ENCODE measurements at regions not wholly inside any gene's neighbourhood (a gene's known extent, or its start where the extent isn't known, plus 50 kb on each side); places are given as distances from the start of the nearest gene placed in this dataset.

DNA sequence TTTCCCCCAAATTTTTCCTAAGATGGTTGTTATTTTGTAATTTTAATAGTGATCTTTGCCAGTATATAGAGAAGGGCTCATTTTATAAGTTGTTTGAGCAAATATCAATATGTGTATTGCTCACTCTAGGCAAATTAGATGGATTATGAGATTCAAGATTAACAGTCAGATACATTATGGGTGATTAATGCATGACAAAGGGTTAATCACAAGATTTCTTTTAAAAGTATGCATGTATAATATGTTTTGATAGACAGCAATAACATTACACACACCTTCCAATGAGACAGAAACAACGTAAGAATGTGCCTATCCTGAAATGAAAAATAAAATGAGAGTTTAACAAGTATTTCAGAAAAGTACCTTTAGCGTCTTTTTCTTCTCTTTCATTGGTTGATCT is 547.6 kb upstream of the AGTR1 start:
- no peak for ATAC-seq
- TF ChIP-seq, protein P1, sequence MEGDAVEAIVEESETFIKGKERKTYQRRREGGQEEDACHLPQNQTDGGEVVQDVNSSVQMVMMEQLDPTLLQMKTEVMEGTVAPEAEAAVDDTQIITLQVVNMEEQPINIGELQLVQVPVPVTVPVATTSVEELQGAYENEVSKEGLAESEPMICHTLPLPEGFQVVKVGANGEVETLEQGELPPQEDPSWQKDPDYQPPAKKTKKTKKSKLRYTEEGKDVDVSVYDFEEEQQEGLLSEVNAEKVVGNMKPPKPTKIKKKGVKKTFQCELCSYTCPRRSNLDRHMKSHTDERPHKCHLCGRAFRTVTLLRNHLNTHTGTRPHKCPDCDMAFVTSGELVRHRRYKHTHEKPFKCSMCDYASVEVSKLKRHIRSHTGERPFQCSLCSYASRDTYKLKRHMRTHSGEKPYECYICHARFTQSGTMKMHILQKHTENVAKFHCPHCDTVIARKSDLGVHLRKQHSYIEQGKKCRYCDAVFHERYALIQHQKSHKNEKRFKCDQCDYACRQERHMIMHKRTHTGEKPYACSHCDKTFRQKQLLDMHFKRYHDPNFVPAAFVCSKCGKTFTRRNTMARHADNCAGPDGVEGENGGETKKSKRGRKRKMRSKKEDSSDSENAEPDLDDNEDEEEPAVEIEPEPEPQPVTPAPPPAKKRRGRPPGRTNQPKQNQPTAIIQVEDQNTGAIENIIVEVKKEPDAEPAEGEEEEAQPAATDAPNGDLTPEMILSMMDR (IDR thresholded peaks at IDR 0.05) = no peak
- no peak for TF ChIP-seq POLR2AphosphoS5 (IDR thresholded peaks at IDR 0.05)
- TF ChIP-seq POLR2A (IDR thresholded peaks at IDR 0.05) = no peak
- TF ChIP-seq EP300 (IDR thresholded peaks at IDR 0.05) = no peak
- H3K27me3 ChIP-seq = no peaks in the 10 kb centered on the region
- 75 to 79% methylated on average over 2 of the region's 2 CpGs for WGBS, 2 donors (ENCODE audit: low coverage in 1 of 2)
- H3K36me3 ChIP-seq = no peaks in the 10 kb centered on the region
- H3K4me3 ChIP-seq = no peak overlapping the region
- H3K27ac ChIP-seq = no peak overlapping the region
- H3K9me3 ChIP-seq = no peaks in the 10 kb centered on the region
- no peaks in the 10 kb centered on the region for H3K4me1 ChIP-seq

DNA sequence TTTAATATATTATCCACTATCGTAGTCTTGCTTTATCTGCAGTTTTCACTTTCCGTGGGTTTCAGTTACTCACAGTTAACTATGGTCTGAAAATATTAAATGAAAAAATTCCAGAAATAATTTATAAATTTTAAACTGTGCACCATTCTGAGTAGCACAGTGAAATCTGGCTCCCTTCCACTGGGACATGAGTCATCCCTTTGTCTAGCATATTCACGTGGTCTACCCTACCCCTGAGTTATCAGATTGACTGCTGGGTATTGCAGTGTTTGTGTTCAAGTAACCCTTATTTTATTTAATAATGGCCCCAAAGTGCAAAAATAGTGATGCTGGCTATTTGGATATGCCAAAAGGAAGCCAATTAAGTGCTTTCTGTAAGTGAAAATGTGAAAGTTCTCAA is 539.5 kb upstream of the AGTR1 start:
- Histone ChIP-seq H3K27ac (no peak overlapping the region), H3K4me1 (no peaks in the 10 kb centered on the region), H3K9me3 (no peaks in the 10 kb centered on the region), H3K36me3 (no peaks in the 10 kb centered on the region), H3K4me3 (no peak overlapping the region), H3K27me3 (no peaks in the 10 kb centered on the region)
- no peak for TF ChIP-seq EP300 (IDR thresholded peaks at IDR 0.05)
- TF ChIP-seq POLR2A (IDR thresholded peaks at IDR 0.05) = no peak
- TF ChIP-seq POLR2AphosphoS5 (IDR thresholded peaks at IDR 0.05) = no peak
- TF ChIP-seq, protein P1 (IDR thresholded peaks at IDR 0.05) = no peak
- ATAC-seq = no peak
- 43 to 59% methylated on average over 3 of the region's 3 CpGs for WGBS, 2 donors (ENCODE audit: low coverage in 1 of 2)

DNA sequence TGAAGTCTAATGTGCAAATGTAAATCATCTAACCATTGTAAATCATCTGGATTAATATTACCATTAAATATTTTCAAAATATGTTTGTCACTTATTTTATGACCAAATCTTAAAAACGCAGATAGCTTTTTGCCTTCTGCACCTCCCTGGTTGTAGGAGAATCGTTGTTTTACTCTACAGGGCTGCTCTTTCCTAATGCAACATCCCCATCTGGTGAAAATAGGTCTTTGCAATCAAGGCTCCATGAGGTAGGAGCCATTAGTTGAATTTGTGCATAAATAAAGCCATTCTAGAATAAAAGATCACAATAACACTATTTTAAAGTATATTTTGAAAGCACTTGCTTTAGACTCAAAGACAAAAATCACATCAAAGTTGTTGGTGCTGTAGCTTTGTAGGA is 535.6 kb upstream of the AGTR1 start:
- H3K27me3 ChIP-seq = no peaks in the 10 kb centered on the region
- WGBS, 2 donors (ENCODE audit: low coverage in 1 of 2) = 50 to 76% methylated on average over 2 of the region's 2 CpGs
- no peaks in the 10 kb centered on the region for H3K9me3 ChIP-seq
- no peaks in the 10 kb centered on the region for H3K4me1 ChIP-seq
- no peak for ATAC-seq
- no peak overlapping the region for H3K27ac ChIP-seq
- no peak overlapping the region for H3K4me3 ChIP-seq
- TF ChIP-seq EP300 (IDR thresholded peaks at IDR 0.05) (no peak), POLR2AphosphoS5 (IDR thresholded peaks at IDR 0.05) (no peak), POLR2A (IDR thresholded peaks at IDR 0.05) (no peak)
- TF ChIP-seq, protein P1 (IDR thresholded peaks at IDR 0.05) = no peak
- H3K36me3 ChIP-seq = no peaks in the 10 kb centered on the region

DNA sequence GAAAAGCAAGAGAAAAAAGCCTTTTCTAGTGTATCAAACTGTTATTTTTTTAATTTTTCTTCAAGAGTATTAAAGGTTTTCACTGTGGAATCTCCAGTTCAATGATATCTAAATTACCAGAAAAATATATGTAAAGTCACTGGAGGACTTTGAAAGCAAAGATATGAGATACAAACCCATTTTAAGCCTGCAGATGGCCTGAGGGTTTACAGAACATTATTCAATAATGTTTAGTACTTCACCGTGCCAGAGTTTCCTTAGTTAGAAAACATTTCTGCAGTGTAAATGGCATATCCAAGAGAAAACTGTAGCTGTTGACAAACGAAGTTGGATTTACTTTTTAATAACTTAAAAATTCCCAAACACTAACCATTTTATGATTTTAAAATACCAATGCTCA is 529.4 kb upstream of the AGTR1 start:
- H3K4me3 ChIP-seq = no peak overlapping the region
- no peak for ATAC-seq
- H3K27ac ChIP-seq = no peak overlapping the region
- TF ChIP-seq EP300 (IDR thresholded peaks at IDR 0.05) (no peak), POLR2A (IDR thresholded peaks at IDR 0.05) (no peak), POLR2AphosphoS5 (IDR thresholded peaks at IDR 0.05) (no peak)
- TF ChIP-seq, protein P1 (IDR thresholded peaks at IDR 0.05) = no peak
- no peaks in the 10 kb centered on the region for H3K27me3 ChIP-seq
- H3K9me3 ChIP-seq = no peaks in the 10 kb centered on the region
- no peaks in the 10 kb centered on the region for H3K4me1 ChIP-seq
- 39 to 43% methylated on average over 2 of the region's 2 CpGs for WGBS, 2 donors (ENCODE audit: low coverage in 1 of 2)
- H3K36me3 ChIP-seq = no peaks in the 10 kb centered on the region

DNA sequence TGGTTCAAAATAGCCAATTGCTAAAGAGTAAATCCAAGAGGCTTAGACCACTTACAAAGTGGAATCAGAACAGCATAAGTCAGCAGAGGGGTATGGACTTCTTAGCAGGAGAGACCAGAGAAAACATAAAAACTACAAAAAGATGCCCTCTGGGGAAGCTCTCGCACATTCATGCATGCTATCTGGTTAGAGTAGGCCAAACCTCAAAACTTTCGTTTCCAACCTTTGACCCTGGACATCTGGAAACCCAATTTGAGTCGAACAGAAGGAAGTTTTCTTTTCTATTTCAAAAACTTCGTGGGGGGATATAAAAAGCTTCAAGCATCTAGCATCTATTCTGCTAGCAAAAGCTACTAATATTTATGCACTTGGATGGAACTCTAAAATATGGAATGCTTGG is 523.9 kb upstream of the AGTR1 start:
- Histone ChIP-seq H3K36me3 (no peaks in the 10 kb centered on the region), H3K27me3 (no peaks in the 10 kb centered on the region), H3K9me3 (no peaks in the 10 kb centered on the region), H3K4me1 (no peaks in the 10 kb centered on the region), H3K27ac (no peak overlapping the region), H3K4me3 (no peak overlapping the region)
- ATAC-seq = no peak
- 48 to 68% methylated on average over 4 of the region's 4 CpGs for WGBS, 2 donors (ENCODE audit: low coverage in 1 of 2)
- TF ChIP-seq, protein P1 (IDR thresholded peaks at IDR 0.05) = no peak
- TF ChIP-seq EP300 (IDR thresholded peaks at IDR 0.05) = no peak
- TF ChIP-seq POLR2AphosphoS5 (IDR thresholded peaks at IDR 0.05) = no peak
- TF ChIP-seq POLR2A (IDR thresholded peaks at IDR 0.05) = no peak

All from gastroesophageal sphincter (tissue), 4 donors.